GM12878 (cell line): ENCODE measurements at regions not wholly inside any gene's neighbourhood (a gene's known extent, or its start where the extent isn't known, plus 50 kb on each side); places are given as distances from the start of the nearest gene placed in this dataset.
"Not testable (repeated sequence)": the region's sequence is repeated elsewhere in the genome, so short reads cannot be mapped to it uniquely, and the experiment has no call there.

Source experiments
- EP300 ChIP-seq, 2 experiments: fragments of 150-350 bp in 1 of 2; IDR thresholded peaks; 2 replicates each; pipeline ENCODE4 v1.6.1; 2011 to 2012; ENCODE audit warnings: low read depth in 2 of 2, low read length in 2 of 2, borderline replicate concordance in 1 of 2, improper control_type of control experiment in 1 of 2, inconsistent platforms in 1 of 2; ENCODE audit not compliant: control insufficient read depth in 1 of 2
- MYC ChIP-seq: IDR thresholded peaks from 2 replicates; pipeline ENCODE4 v1.6.1; 2011; ENCODE audit warnings: mild to moderate bottlenecking, low read length, moderate library complexity, inconsistent platforms; ENCODE audit not compliant: insufficient read depth, insufficient replicate concordance, insufficient read length, severe bottlenecking
- RFX5 ChIP-seq: IDR thresholded peaks from 2 replicates; pipeline ENCODE4 v1.6.1; 2011; ENCODE audit warnings: low read depth, low read length, improper control_type of control experiment
- SP1 ChIP-seq: IDR thresholded peaks from one replicate; pipeline ENCODE4 v1.6.1; 2011; ENCODE audit warnings: low read depth, low read length

GRCh38 chr11:71748965-71749620, 83.9 kb upstream of the DEFB108B start:
- TF ChIP-seq RFX5; EP300 (IDR thresholded peaks at IDR 0.05; ENCODE audit: borderline replicate concordance in 1 of 2, control insufficient read depth in 1 of 2, low read depth in 2 of 2, low read length in 2 of 2); SP1; MYC: not testable (repeated sequence)
